DND-41 (cell line): ENCODE measurements at regions not wholly inside any gene's neighbourhood (a gene's known extent, or its start where the extent isn't known, plus 50 kb on each side); places are given as distances from the start of the nearest gene placed in this dataset.

Experiments used
- CTCF ChIP-seq: IDR thresholded peaks from 2 replicates; pipeline ENCODE4 v1.5.1; 2012; ENCODE audit warnings: borderline replicate concordance, low read length, moderate library complexity, mild to moderate bottlenecking; ENCODE audit not compliant: poor library complexity, severe bottlenecking; ENCODE audit errors: extremely low read depth
- EZH2 ChIP-seq: IDR thresholded peaks from 3 replicates; pipeline ENCODE4 v1.6.1; 2012; ENCODE audit warnings: borderline replicate concordance, low read depth, mild to moderate bottlenecking, moderate library complexity, low read length, inconsistent platforms; ENCODE audit not compliant: severe bottlenecking

GRCh38 chr16:62294213-62294972, 258.2 kb upstream of the CDH8 start:
- TF ChIP-seq CTCF (no peak), EZH2 (no peak)
